ENCODE measurements at regions not wholly inside any gene's neighbourhood (a gene's known extent, or its start where the extent isn't known, plus 50 kb on each side); places are given as distances from the start of the nearest gene placed in this dataset.

DNA sequence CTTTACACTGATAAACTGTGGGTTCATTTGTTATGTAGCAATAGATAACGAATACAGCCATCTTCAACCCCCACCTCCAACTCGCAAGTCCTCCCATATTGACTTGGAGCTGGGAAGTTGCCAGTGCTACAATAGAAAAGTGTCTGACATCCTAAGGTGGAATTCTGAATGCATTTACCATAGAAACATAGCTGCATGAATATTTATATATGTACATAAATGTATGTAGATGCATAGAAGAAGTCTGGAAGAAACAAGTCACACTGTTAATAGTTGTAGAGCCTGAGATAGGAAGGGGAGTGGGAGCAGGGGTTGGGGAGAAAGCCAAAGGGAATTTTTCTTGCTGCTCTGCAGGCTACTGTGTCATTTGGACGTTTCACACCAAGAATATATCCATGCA lies 88.1 kb upstream of the SSBP2 start:
- TF ChIP-seq, protein P1, sequence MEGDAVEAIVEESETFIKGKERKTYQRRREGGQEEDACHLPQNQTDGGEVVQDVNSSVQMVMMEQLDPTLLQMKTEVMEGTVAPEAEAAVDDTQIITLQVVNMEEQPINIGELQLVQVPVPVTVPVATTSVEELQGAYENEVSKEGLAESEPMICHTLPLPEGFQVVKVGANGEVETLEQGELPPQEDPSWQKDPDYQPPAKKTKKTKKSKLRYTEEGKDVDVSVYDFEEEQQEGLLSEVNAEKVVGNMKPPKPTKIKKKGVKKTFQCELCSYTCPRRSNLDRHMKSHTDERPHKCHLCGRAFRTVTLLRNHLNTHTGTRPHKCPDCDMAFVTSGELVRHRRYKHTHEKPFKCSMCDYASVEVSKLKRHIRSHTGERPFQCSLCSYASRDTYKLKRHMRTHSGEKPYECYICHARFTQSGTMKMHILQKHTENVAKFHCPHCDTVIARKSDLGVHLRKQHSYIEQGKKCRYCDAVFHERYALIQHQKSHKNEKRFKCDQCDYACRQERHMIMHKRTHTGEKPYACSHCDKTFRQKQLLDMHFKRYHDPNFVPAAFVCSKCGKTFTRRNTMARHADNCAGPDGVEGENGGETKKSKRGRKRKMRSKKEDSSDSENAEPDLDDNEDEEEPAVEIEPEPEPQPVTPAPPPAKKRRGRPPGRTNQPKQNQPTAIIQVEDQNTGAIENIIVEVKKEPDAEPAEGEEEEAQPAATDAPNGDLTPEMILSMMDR (IDR thresholded peaks at IDR 0.05): no peak
- no peak for TF ChIP-seq POLR2A (IDR thresholded peaks at IDR 0.05)
